Heart right ventricle (tissue), 16 donors: ENCODE measurements at regions not wholly inside any gene's neighbourhood (a gene's known extent, or its start where the extent isn't known, plus 50 kb on each side); places are given as distances from the start of the nearest gene placed in this dataset.

Source experiments
- ATAC-seq, 8 donors: fragments of 200-7000 bp; cut with Tn5 transposase; one replicate each; pipeline ENCODE4 v1.9.1; 2020; ENCODE audit warnings: mild to moderate bottlenecking in 8 of 8, moderate library complexity in 8 of 8, moderate number of reproducible peaks in 1 of 8
- DNase-seq, 2 donors: peaks; one replicate each; pipeline ENCODE4 v3.0.0-alpha.2; 2020
- H3K27ac ChIP-seq, 10 donors: fragments of 200-600 bp; sonication (generic) in 2 of 10; one replicate each; pipeline versions ENCODE4 v1.5.0 to v1.8.0; 2020 to 2022; ENCODE audit warnings: mild to moderate bottlenecking in 3 of 10
- H3K27me3 ChIP-seq, 7 donors: fragments of 200-600 bp; one replicate each; pipeline ENCODE4 v1.8.0; 2021 to 2022; ENCODE audit warnings: mild to moderate bottlenecking in 2 of 7
- H3K36me3 ChIP-seq, 9 donors: fragments of 200-600 bp; sonication (generic) in 1 of 9; one replicate each; pipeline versions ENCODE4 v1.5.0 to v1.8.0; 2020 to 2022; ENCODE audit warnings: mild to moderate bottlenecking in 2 of 9
- H3K4me1 ChIP-seq, 9 donors: fragments of 200-600 bp; sonication (generic) in 1 of 9; one replicate each; pipeline versions ENCODE4 v1.5.0 to v1.8.0; 2020 to 2022; ENCODE audit warnings: mild to moderate bottlenecking in 4 of 9
- H3K4me3 ChIP-seq, 10 donors: fragments of 200-600 bp; sonication (generic) in 2 of 10; one replicate each; pipeline versions ENCODE4 v1.5.0 to v1.8.0; 2020 to 2022; ENCODE audit warnings: mild to moderate bottlenecking in 7 of 10, moderate library complexity in 2 of 10
- H3K9me3 ChIP-seq, 11 donors: fragments of 200-600 bp in 10 of 11; sonication (generic) in 2 of 11; one replicate each; pipeline versions ENCODE4 v1.5.0 to v1.8.0; 2013 to 2022; ENCODE audit warnings: mild to moderate bottlenecking in 2 of 11, control low read depth in 1 of 11, moderate library complexity in 1 of 11
- WGBS, 2 donors: extraction: QIAGEN DNeasy Blood & Tissue Kit; methylation state at CpG; one replicate each; pipeline ENCODE4 v1.1.7; 2013; ENCODE audit warnings: inconsistent platforms in 1 of 2; 5-methylcytosine and 5-hydroxymethylcytosine counted together
- intact Hi-C, 10 donors: fragments of 100-400 bp; cut with DNase I; formaldehyde crosslinking; loops; one replicate each; pipeline versions ENCODE4 v1.11.1 to v1.14.2; 2022
- TF ChIP-seq, protein P1 (sequence below), 9 donors: fragments of 200-600 bp; sonication (generic) in 2 of 9; IDR thresholded peaks; one replicate each; pipeline versions ENCODE4 v1.5.0 to v1.8.0; 2021 to 2022; ENCODE audit warnings: antibody characterized with exemption in 9 of 9, mild to moderate bottlenecking in 5 of 9, moderate library complexity in 1 of 9
- donor health status: Arrhythmogenic right ventricular cardiomyopathy.
- donor health status: ischemic (EF 13 %, LVEDD 7.1; RV severe dilation, severe dysfunction).
- donor health status: healthy with polysubstance abuse.
- donor health status: DM: no; HTN: yes; CAD: no.
- donor health status: DM: no; HTN: no; CAD: no.
- donor health status: ischemic (EF 25% LVEDD 6.9; RV normal size, moderate dysfunction).
- donor health status: ischemic (EF 25% LVEDD 5.7; RV mildly dilated, moderate dysfunction).
- donor health status: healthy.
- donor health status: DM: yes; HTN: yes; CAD: no.
- donor health status: Ischemic cardiomyopathy.
- donor health status: ischemic (EF 35%, LVEDD 5.7; RV mildly dilated, moderate dysfunction).
- donor health status: nonischemic (EF 11% LVEDD 7.7; RV severe dilation, severe dysfunction).
- donor health status: DM: yes; HTN: yes; CAD: no.
- donor health status: PGD.
- donor health status: ischemic (EF 29% LVEDD 5.4; RV normal size, mild dysfunction).
- donor health status: nonischemic (EF 23%, LVEDD 6.1; RV moderate dilation, normal function).

DNA sequence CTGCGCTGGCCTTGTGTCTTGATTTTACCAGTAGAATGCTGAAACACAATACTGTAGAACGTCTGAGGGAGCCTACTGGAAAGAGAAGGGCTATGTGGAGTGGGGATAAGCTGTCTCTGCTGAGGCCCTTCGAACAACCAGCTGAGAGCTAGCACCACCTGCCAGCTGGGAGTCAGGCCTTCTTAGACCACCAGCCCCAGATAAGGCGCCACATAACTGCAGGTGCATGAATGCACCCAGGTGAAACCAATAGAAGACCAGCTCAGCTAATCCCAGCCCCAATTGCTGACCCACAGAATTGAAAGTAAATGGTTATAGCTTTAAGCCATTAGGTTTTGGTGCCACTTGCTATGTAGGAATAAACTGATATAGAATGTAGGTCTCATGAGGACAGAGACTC lies 438.4 kb downstream of the ADRA2A start:
- H3K27ac ChIP-seq: no peak overlapping the region
- no peaks in the 10 kb centered on the region for H3K4me1 ChIP-seq
- intact Hi-C loops: no loop called here
- DNase-seq (no peak), ATAC-seq (no peak)
- no peak overlapping the region for H3K4me3 ChIP-seq
- H3K27me3 ChIP-seq: peaks cover 0 to 11% (median 0%) of the 10 kb centered on the region in 7 donors
- H3K36me3 ChIP-seq: no peaks in the 10 kb centered on the region
- TF ChIP-seq, protein P1, sequence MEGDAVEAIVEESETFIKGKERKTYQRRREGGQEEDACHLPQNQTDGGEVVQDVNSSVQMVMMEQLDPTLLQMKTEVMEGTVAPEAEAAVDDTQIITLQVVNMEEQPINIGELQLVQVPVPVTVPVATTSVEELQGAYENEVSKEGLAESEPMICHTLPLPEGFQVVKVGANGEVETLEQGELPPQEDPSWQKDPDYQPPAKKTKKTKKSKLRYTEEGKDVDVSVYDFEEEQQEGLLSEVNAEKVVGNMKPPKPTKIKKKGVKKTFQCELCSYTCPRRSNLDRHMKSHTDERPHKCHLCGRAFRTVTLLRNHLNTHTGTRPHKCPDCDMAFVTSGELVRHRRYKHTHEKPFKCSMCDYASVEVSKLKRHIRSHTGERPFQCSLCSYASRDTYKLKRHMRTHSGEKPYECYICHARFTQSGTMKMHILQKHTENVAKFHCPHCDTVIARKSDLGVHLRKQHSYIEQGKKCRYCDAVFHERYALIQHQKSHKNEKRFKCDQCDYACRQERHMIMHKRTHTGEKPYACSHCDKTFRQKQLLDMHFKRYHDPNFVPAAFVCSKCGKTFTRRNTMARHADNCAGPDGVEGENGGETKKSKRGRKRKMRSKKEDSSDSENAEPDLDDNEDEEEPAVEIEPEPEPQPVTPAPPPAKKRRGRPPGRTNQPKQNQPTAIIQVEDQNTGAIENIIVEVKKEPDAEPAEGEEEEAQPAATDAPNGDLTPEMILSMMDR (IDR thresholded peaks at IDR 0.05): no peak
- 66 to 71% methylated on average over 4 of the region's 4 CpGs for whole genome bisulfite sequencing, 2 donors
- no peaks in the 10 kb centered on the region for H3K9me3 ChIP-seq

DNA sequence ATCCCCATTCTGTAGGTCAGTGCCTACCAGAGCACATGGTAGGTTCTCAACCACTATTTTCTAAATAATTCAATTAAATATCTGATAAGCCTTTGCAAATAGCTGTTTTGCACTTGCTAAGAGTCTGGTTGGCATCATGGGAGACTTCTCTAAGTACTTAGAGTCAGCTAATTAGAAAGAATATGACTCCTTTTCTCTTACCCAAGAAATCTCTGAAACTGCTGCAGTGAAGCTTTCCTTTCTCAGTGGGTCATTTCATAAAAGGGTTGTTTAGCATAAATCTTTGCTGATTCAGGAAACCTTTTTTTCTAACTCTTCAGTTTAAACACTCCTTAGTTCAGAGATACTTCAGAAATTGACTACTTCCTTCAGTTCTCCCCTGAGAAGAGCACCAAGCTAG lies 438.9 kb downstream of the ADRA2A start:
- H3K4me3 ChIP-seq: no peak overlapping the region
- ATAC-seq: no peak
- peaks cover 0 to 11% (median 0%) of the 10 kb centered on the region in 7 donors for H3K27me3 ChIP-seq
- no peak overlapping the region for H3K27ac ChIP-seq
- H3K4me1 ChIP-seq: no peaks in the 10 kb centered on the region
- TF ChIP-seq, protein P1 (IDR thresholded peaks at IDR 0.05): no peak
- no peak for DNase-seq
- intact Hi-C loops: no loop called here
- H3K36me3 ChIP-seq: no peaks in the 10 kb centered on the region
- no peaks in the 10 kb centered on the region for H3K9me3 ChIP-seq

DNA sequence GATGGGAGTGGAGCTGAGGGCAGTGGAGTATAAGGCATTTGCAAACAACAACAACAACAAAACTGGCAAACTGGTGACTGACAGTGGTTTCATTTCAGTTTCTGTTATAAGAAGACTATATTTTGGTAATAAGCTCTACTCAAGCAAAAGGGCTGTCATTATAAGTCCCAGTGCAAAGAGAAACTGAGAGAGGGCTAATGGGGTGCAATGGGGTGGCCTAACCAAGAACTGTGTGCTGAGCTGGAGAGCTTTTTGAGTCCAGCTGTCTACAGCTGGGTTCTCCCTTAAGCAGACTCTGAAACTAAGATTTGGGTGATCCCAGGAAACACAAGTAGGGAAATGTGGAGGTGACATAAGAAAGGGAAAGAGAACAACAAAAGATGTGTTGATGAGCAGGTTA lies 439.3 kb downstream of the ADRA2A start:
- Histone ChIP-seq H3K4me1 (no peaks in the 10 kb centered on the region), H3K36me3 (no peaks in the 10 kb centered on the region), H3K4me3 (no peak overlapping the region), H3K27ac (no peak overlapping the region), H3K27me3 (peaks cover 0 to 11% (median 0%) of the 10 kb centered on the region in 7 donors), H3K9me3 (no peaks in the 10 kb centered on the region)
- TF ChIP-seq, protein P1 (IDR thresholded peaks at IDR 0.05): no peak
- DNase-seq (no peak), ATAC-seq (no peak)
- intact Hi-C loops: no loop called here

DNA sequence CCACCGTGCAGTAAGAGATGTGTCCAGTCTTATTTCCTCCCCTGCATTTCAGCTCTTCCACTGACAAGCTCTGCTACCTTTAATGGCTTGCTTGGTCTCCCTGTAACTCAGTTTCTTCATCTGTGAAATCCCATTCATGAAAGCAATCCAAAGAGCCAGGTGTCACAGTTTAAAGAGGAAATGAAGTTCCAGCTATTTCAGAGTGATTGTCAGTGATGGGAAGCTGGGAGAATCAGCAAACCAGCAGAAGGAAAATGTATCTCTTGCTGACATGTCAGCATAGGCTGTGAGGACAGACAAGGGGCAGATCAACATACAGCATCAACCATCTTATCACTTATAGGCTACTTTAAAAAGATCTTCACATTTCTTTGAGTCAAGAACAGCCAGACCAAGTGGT lies 445.3 kb downstream of the ADRA2A start:
- no peaks in the 10 kb centered on the region for H3K36me3 ChIP-seq
- no peak overlapping the region for H3K4me3 ChIP-seq
- 62 to 80% methylated on average over 1 of the region's 1 CpG for WGBS, 2 donors
- H3K4me1 ChIP-seq: no peaks in the 10 kb centered on the region
- no peak for ATAC-seq
- intact Hi-C loops: no loop called here
- H3K27me3 ChIP-seq: no peaks in the 10 kb centered on the region
- no peaks in the 10 kb centered on the region for H3K9me3 ChIP-seq
- H3K27ac ChIP-seq: no peak overlapping the region
- no peak for DNase-seq
- TF ChIP-seq, protein P1 (IDR thresholded peaks at IDR 0.05): no peak

DNA sequence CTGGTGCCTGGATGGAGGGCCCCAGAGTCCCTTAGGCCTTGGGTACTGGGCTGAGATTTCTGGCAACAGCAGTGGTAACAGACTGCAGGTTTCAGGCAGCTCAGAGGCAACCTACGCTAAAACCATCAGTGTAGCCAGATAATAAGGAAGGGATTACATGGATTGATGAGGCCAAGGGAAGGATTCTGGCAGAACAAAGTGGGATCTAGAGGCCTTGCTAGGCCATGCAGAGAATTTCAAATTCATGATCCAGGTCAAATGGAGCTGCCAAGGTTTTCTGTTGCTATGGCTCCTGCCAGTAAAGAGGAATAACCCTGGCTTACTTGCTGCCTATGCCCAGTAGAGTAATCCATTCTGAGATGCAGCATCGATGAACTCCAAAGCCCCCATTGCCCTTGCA lies 445.7 kb downstream of the ADRA2A start:
- Histone ChIP-seq H3K27me3 (no peaks in the 10 kb centered on the region), H3K4me3 (no peak overlapping the region), H3K4me1 (no peaks in the 10 kb centered on the region), H3K9me3 (no peaks in the 10 kb centered on the region), H3K27ac (no peak overlapping the region), H3K36me3 (no peaks in the 10 kb centered on the region)
- TF ChIP-seq, protein P1 (IDR thresholded peaks at IDR 0.05): no peak
- no peak for ATAC-seq
- intact Hi-C loops: no loop called here
- DNase-seq: no peak
- WGBS, 2 donors: 85 to 87% methylated on average over 2 of the region's 2 CpGs
